IPS-NIHi11 (cell line): ENCODE measurements at regions not wholly inside any gene's neighbourhood (a gene's known extent, or its start where the extent isn't known, plus 50 kb on each side); places are given as distances from the start of the nearest gene placed in this dataset.
A peak's percentile ranks its signal among the peaks of the same experiment; 100 is the strongest.

Experiments used
- DNase-seq: peaks from one replicate; pipeline ENCODE4 v3.0.0; 2012; ENCODE audit warnings: mixed read lengths, low spot score

DNA sequence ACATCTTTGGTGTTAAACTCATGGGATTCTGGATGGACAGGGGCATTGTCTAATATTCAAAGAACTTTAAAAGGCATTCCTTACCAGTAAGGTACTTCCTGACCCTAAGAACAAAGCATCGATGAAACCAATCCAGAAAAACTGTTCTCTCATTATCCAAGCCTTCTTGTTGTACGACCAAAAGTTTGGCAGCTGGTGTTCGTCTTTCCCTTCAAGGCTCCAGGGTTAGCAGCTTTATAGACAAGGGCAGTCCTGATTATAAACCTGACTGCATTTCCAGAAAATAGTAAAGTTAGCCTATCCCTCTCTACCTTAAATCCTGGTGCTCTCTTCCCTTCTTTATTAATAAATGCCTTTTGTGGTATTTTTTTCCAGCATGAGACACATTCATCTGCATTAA, 149.4 kb upstream of the MRPS30 start:
- DNase-seq, result no peak

GRCh38 chr5:44652674-44653073, 156.1 kb upstream of the MRPS30 start:
- no peak for DNase-seq

DNA sequence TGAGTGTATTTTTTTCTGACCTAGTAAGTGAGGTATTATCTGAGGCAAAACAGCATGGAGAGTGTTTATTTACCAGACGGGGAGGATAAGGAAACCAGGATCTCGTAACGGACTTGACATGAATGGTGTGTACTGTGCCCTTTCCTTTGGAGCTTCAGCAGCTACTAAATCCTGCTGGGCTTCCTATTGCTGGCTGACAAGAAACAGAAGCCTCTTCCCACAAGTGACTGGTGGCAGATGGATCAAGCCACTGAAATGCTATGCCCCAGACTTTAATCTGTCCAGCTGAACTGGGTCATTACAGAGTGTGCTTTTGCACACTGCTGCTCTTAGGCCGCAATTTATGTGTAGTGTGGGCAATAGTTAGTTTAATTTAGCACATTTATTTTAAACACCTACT, 162.7 kb upstream of the MRPS30 start:
- no peak for DNase-seq

DNA sequence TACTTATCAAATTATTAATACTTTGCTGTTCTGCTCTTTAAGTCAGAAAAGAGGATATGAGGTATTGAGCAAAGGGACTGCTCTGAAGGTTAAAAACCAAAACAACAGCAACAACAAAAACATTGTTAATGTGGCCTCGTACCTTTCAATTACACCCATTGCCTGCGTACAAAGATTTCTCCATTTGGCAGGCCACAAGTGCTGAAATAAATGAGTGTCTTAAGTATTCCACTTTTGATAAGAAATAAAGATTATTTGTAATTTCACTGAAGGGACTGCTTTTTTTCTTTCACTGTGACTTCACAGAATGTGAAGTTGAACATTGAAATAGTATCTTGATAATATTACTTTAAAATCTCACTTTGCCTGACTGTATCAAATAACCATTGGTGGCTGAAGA, 163.2 kb upstream of the MRPS30 start:
- DNase-seq, result no peak

GRCh38 chr5:44644628-44645027, 164.1 kb upstream of the MRPS30 start:
- DNase-seq, result no peak

DNA sequence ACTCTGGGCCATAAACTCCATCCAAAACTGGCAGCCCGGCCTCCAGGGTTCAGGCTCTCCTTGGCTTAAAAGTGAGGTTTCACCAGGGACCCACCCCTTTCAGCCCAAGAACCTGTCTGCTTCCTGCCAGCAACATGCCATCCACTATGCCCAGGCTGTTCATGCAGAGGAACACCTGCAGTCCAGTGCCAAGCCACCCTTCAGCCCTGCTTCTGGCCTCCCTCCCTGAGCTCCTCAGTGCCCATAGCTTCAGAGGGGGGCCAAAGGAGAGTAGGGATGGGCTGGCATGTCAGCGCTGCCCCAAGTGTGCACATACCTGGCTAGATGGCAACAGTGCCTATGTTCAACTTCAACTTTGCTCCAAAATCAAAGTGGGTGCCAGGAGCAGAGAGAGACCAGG, 166.9 kb upstream of the MRPS30 start:
- no peak for DNase-seq

GRCh38 chr5:44640945-44641456, 167.7 kb upstream of the MRPS30 start:
- no peak for DNase-seq

DNA sequence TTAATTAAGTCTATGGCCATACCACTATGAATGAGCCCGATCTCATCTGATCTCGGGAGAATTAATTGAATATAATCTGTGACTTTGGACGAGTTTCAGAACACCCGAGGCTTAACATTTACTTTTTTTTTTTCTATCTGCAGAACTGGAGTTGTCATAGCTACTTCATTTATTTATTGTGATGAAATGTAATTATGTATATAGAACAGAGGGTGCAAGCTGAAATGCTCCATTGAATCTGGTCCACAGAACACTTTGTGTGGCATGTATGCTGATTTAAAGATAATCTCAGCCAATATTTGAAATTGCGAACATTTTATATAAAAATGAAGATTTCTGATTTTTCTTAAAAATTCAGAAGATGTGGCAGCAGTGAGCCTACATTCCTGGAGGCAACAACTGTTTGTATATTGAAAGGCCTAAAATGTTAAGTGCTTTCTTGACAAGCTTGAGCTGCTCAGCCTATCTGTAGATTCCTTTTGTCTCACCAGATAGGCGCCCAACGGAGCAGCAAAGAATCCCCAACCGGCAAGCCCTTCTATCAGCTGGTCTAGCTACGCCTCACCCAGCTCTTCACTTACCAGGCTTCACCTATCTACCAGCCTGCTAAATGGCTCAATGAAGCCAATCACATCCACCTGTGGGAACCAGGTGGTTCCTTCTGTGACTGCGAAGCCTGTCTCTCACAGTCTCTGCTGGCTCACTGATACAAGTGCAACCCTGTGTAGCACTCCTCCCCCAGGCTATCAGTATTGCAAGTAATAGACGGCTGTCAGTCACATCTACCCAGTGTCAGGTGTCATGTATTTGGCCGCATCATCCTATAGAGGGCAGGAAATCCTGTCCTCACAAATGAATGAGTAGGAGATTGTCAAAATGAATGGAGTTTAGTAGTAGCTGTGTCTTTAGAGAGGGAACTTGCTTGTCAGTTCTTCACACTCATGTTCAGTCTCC, 170.6 kb upstream of the MRPS30 start:
- peak; percentile 30 for DNase-seq

DNA sequence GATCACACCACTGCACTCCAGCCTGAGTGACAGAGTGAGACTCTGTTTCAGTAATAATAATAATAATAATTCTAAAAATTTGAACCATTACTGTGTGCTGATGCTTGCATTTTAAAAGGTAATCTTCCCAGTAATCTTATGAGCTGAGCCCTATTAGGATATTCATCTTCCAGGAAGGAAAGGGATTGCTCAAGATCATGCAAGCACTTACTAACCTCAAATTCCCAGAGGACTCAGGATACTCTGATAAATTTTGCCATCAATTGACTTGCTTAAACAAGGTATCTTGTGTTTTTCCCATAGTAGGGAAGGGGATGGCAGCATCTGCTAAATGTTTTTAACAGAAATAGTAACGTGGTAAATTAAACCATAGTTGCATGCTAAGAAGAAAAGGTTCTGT, 176.4 kb upstream of the MRPS30 start:
- no peak for DNase-seq

DNA sequence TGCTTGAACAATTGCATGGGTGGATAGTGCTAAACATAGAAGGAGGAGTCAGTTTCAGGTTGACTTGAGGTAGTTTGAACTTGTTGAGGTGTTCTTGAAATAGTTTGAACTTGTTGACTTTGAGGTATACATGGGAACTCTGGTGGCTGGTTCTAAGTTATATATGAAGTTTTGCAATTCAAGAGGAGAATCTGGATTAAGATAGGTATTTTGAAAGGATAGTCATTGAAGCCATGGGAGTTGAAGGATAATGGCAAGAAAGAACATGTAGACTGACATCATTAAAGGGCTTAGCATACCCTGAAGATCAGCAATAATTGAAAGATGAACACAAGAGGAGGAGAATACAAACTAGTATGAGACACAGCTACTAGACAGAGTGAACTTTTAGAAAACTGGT, 181.9 kb upstream of the MRPS30 start:
- no peak for DNase-seq

DNA sequence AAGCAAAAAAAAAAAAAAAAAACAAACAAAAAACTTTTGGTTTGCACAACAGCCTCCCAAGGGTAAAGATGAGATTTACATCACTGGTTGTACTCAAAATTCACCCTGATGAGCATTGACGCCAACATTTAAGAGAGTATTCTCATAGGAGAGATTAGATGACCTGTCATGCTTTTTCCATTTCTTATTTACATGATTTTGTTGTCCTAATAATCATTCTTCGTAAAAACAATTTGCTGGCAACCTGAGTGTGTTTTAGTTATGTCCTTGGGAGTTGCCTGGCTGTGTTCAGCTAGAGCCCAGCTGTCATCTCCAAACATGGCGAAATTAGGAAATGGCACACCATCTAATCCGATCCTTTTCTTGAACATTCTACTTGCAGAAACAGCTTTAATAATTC, 186.4 kb upstream of the MRPS30 start:
- DNase-seq, result no peak

GRCh38 chr5:44619875-44620610, 188.7 kb upstream of the MRPS30 start:
- no peak for DNase-seq

GRCh38 chr5:44614845-44615244, 193.9 kb upstream of the MRPS30 start:
- DNase-seq, result no peak

- no peak for DNase-seq
Measured at GRCh38 chr5:44613936-44614335, 194.8 kb upstream of the MRPS30 start.

DNA sequence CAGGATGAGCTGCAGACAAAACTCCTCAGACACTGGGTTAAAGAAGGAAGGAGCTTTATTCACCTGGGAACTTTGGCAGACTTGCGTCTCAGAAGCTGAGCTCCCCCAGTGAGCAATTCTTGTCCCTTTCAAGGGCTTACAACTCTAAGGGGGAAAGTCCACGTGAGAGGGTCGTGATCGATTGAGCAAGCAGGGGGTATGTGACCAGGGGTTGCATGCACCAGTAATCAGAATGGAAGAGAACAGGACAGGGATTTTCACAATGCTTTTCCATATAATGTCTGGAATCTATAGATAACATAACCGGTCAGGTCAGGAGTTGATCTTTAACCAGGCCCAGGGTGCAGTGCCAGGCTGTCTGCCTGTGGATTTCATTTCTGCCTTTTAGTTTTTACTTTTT, 202.8 kb upstream of the MRPS30 start:
- DNase-seq, result no peak

GRCh38 chr5:44603496-44604272, 205.1 kb upstream of the MRPS30 start:
- DNase-seq, result peak; percentile 7

GRCh38 chr5:44574678-44575077, 185.5 kb upstream of the FGF10 start:
- DNase-seq, result no peak

DNA sequence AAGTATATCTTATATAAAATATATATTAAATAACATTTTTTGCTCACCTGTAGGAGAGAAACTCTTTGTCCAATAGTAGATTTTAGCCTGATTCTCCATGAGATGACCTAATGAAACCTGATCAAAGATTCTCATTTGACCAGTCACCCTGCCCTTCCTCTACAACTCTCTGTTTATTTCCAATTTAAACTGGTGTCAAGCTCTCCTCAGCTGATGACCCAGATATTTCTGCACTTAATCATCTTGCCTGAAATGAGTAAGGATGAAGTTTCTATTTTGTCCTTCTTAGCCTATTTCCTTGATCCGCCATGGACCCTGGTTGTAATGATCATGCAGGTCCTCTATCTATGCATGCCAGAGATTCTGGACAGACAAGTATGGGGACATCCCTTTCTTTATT, 179.3 kb upstream of the FGF10 start:
- DNase-seq, result no peak

- DNase-seq, result no peak
Measured at GRCh38 chr5:44565902-44566301, 176.7 kb upstream of the FGF10 start.

- no peak for DNase-seq
Measured at GRCh38 chr5:44565360-44565759, 176.1 kb upstream of the FGF10 start.

GRCh38 chr5:44546286-44546685, 157.1 kb upstream of the FGF10 start:
- no peak for DNase-seq

DNA sequence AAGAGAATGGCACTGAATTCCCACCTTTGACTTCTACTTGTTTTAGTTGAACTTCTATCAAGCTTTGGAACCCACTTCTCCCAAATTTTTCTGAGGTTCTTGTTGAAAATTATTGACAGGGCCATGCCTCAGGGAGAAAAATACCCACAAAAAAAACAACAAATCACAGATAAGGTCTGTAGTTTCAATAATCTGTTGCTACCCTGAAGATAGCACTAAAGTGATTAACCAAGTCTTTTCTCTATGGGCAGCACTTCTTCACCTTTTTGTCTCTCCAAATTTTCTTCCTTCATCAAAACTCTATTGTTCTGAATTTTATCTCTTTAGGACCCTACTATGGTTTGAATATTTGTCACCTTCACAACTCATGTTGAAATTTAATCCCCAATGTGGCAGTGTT, 154.3 kb upstream of the FGF10 start:
- DNase-seq, result no peak
